ENCODE measurements at regions not wholly inside any gene's neighbourhood (a gene's known extent, or its start where the extent isn't known, plus 50 kb on each side); places are given as distances from the start of the nearest gene placed in this dataset.

DNA sequence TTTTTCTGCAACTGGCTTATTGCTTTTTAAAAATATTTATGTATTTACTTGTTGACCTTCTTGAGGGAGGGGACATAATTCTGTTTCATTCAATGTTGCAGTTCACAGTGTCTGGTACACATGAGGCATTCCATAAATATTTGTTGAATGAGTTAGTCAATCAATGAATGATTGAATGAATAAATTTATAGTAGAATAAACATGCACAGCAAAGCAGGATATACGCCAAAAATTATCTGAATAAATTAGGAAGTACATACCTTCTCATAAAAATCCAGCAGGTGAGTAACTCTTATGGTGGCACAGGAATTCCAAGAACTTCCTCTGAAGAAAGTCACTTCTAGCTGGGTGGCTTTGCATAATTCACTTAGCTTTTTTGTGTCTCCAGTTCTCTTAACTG is 469.4 kb upstream of the ATP11B start:
- TF ChIP-seq, protein P1, sequence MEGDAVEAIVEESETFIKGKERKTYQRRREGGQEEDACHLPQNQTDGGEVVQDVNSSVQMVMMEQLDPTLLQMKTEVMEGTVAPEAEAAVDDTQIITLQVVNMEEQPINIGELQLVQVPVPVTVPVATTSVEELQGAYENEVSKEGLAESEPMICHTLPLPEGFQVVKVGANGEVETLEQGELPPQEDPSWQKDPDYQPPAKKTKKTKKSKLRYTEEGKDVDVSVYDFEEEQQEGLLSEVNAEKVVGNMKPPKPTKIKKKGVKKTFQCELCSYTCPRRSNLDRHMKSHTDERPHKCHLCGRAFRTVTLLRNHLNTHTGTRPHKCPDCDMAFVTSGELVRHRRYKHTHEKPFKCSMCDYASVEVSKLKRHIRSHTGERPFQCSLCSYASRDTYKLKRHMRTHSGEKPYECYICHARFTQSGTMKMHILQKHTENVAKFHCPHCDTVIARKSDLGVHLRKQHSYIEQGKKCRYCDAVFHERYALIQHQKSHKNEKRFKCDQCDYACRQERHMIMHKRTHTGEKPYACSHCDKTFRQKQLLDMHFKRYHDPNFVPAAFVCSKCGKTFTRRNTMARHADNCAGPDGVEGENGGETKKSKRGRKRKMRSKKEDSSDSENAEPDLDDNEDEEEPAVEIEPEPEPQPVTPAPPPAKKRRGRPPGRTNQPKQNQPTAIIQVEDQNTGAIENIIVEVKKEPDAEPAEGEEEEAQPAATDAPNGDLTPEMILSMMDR (IDR thresholded peaks at IDR 0.05): no peak
- TF ChIP-seq EZH2 (IDR thresholded peaks at IDR 0.05; ENCODE audit: borderline replicate concordance, insufficient read depth, low read depth, low read length, poor library complexity, severe bottlenecking): no peak
